ENCODE measurements at regions not wholly inside any gene's neighbourhood (a gene's known extent, or its start where the extent isn't known, plus 50 kb on each side); places are given as distances from the start of the nearest gene placed in this dataset.
"Not testable (repeated sequence)": the region's sequence is repeated elsewhere in the genome, so short reads cannot be mapped to it uniquely, and the experiment has no call there.

DNA sequence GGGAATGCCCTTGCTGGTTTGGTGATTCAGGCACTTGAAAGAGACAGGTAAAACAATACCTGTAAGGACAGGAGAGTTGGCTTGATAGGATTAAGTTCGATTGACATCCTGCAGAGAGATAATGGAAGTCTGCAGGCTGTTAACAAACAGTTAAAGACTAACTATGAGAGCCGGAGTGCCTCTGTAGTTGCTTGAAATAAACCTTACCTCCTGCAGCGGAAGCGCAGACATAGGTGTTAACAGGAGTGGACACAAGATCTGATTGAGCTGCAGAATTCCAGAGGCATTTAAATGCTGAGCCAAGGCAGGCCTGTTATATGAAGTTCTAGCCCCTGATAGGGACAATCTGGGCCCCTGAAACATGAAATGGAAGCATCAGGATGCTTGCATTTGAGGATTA, 416.7 kb upstream of the MAOA start:
- DNase-seq = no peak

DNA sequence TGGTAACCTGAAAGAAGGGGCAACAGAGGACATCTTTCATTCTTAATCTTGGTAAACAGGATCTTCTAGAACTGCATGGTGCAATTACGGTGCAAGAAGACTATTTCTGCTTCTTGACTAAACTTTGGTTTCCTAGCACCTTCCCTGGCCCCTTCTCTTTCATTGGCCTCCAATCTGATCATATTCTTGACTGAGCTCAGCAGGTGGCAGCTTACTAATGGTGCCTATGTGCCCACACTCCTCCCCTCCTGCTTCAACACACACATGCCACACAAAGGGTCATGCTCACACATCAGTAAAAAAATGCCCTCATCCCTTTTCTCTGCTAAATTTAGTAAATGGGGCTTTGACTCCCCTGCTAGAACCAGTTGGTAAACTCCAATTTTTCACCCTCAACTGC, 400.5 kb upstream of the MAOA start:
- no peak for DNase-seq

DNA sequence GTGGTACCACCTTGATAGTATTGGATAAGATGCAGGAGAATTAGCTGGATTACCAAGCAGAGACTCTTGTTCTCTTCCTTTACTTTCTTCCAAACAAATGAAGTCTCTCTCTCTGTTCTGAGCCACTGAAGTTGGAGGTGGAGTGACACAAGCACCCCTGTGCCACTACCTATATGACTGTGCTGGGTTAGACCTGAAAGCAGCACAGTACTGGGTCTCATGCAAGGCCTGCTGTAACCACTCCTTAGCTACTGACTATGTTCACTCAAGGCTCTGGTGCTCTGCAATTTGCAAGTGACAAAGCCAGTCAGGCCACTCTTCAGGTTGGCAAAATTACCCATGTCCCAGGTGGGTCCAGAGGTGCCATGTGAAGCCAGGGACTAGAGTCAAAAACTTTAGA, 389.6 kb upstream of the MAOA start:
- no peak for DNase-seq

DNA sequence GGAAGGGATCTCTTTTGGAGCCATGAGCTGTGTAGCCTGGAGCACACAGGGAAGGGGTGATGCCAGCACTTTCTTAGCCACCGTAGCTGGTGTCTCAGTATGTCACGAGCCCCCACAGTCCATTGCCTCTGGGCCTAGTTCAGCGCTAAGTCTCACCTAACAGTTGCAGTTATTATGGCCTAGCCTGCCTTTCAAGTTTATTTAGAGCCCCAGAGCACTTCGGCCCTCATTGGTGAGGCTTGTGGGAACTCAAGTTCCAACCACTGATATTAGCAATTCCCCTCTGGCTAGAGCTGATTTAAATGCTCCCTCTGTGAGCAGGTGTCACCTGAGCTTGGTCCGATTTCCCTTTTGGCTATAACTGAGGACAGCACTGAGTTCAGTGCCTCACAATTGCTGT, 388.4 kb upstream of the MAOA start:
- DNase-seq = no peak

DNA sequence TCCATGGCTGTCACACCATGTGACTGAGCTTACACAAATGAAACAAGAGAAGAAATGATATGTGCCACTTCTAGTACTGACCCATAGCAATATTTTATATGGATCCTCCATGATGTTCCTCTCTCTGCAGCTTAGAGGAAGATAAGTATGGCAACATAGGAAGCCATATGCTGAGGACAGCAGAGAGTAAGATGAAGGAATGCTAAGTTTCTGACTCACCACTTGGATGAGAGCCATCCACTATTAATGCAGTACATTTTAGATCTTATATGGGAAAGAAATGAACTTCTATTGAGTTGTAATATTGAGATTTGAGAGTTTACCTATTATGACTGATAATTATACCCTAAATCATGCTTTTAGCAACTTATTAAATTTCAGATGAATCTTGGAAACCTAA, 386.9 kb upstream of the MAOA start:
- DNase-seq = no peak

- DNase-seq = no peak
Observed at GRCh38 chrX:43277879-43278278, 378.2 kb upstream of the MAOA start.

GRCh38 chrX:43278440-43278839, 377.7 kb upstream of the MAOA start:
- DNase-seq = no peak

DNA sequence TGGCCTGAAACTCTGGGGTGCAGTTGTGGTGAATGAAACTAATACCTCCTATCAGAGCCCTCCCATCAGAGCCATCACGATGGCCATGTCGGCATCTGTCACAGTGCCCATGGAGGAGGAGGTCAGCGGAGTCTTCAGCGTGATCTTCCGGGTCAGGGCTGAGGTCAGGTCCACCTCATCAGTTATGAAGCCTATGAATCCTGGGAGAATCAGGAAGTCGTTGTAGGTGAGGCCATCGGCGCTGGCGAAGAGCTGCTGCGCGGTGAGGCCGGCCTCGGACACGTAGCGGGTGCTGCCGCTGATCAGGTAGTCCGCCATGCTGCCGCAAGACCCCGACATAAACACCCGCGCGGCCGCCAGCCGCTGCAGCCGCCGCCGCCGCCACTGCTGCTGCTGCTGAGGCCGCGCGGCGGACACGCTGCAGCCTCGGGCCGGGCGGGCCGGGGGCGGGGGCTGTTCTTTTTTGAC, 376.7 kb upstream of the MAOA start:
- DNase-seq = no peak

- DNase-seq = no peak
Observed at GRCh38 chrX:43283187-43283586, 372.9 kb upstream of the MAOA start.

DNA sequence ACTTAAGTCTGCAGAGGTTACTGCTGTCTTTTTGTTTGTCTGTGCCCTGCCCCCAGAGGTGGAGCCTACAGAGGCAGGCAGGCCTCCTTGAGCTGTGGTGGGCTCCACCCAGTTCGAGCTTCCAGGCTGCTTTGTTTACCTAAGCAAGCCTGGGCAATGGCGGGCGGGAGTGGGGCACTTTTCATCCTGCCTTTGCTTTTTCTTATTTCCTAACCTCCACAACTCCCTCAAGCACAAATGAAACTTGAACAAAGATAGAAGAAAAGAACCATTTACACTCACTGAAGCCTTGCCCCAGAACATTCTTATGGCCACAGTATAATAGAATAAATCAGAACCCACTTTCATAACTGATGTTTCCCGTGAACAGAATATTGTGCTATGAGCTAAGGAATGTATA, 344.5 kb upstream of the MAOA start:
- not testable (repeated sequence) for DNase-seq

DNA sequence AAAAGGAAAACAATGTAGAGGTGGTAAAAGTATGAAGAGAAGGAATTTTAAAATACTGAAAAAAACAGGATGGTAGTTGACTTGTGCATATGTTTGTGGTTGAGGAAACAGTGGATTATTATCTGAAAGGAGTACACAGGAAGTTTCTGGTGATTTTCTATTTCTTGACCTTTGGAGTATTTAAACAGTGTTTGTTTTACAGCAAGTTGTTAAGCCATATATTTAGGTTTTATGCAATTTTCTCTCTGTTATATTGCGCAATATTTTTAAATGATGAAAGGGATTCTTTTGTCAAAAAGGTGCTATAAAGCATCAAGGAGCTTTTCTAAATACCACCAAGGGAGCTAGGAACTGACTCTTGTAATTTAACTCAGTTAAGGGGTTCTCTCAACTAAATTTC, 343.1 kb upstream of the MAOA start:
- DNase-seq = no peak

GRCh38 chrX:43314525-43314924, 341.6 kb upstream of the MAOA start:
- no peak for DNase-seq

DNA sequence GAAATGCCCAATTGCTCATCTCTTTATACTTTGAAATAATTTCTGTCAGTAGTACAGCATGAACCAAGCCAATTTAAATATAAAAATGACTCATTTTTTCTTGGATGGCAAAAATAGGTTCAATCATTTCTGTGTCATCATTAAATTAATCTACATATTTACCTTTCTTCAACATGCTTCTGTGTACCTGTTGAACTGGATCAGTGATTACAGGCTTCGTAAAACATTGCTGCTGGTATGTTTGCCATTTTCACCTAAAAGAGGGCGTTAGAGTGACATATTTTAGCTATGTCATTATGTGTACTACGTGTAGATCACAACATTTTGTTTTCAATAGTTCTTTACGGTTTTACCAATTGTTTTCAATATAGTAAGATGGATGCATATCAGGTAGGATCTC, 340.5 kb upstream of the MAOA start:
- DNase-seq = no peak

DNA sequence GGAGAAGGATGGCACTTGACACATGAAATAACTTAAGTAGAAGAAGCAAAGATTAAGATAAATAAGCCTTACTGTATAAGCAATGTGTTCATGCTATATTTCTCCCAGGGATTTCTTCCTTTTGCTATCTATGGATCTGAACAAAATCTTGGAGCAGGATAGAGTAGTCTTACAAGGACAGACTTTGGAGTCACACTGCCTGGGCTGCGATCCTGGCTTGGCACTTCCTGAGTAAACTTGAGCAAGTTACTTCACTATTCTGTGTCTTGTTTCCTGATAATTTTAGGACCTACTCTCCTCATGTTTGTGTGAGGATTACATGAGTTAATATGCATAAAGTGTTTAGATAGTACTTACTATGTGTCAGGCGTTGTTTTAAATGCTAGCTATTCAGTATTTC, 340.0 kb upstream of the MAOA start:
- no peak for DNase-seq

DNA sequence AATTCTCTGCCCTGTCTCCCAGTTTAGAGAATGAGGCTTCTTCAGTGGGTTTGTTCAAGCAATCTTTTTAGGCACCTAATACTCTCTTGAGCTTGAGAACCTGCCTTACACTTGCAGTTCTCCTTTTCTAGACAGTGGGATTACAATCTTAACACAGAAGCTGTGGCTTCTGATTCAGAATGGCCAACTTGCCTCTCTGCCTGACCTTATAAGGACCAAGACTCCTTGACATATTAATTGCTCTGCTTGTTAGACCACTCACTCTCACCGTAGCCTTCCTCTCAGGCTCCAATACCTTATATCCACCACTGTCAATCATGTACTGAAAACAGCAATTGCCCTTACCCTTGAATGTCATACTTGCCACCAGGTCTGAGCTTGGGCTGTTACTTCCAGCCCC, 338.7 kb upstream of the MAOA start:
- no peak for DNase-seq

GRCh38 chrX:43328358-43328946, 327.6 kb upstream of the MAOA start:
- no peak for DNase-seq

- DNase-seq = no peak
Observed at GRCh38 chrX:43333543-43333942, 322.6 kb upstream of the MAOA start.

DNA sequence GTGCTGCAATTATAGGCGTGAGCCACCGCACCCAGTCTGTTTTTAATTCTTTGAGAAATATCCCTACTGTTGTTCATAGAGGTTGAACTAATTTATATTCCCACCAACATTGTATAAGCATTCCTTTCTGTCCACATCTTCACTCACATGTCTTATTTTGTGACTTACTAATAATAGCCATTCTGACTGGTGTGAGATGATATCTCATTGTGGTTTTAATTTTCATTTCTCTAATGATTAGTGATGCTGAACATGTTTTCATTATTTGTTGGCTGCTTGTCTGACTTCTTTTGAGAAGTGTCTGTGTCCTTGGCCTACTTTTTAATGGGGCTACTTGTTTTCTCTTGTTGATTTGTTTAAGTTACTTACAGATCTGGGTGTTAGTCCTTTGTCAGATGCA, 310.9 kb upstream of the MAOA start:
- DNase-seq = no peak

- DNase-seq = no peak
Observed at GRCh38 chrX:43349363-43349762, 306.7 kb upstream of the MAOA start.

DNA sequence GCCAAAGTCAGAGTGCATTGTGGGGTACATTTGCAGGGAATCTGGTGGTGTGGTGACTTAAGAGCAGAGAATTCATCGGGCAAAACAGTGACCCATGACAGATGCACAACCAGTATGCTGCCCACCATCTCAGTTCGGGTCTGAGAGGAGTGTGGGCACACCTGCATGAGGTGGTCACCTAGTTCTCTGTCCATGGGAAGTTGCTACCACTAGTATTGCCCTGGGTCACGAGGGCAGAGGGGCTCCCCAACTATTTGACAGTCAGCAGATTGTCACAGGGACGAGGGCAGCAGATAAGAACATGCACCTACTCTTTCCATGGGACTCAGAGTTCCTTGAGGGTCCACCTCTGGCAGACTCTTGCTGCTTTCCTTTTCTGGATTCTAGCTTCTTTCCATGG, 305.2 kb upstream of the MAOA start:
- no peak for DNase-seq

DNA sequence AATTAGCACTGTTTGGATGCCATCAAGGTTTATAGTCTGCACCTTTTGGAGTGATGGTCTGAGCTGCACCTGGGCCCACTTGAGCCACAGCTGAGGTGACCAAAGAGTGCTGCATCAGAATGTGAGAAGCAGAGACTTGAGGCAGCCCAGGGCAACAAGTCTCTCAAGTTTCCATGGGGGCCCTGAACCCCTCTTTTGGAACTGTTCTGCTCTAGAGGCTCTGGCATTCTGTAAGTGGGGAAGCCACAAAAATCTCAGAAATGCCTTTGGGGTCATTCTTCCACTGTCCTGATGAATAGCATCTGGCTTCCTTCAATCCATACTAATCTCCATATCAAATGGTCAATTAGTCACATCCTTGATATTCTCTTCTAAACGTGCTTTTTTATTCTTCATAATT, 298.4 kb upstream of the MAOA start:
- DNase-seq = no peak

DNA sequence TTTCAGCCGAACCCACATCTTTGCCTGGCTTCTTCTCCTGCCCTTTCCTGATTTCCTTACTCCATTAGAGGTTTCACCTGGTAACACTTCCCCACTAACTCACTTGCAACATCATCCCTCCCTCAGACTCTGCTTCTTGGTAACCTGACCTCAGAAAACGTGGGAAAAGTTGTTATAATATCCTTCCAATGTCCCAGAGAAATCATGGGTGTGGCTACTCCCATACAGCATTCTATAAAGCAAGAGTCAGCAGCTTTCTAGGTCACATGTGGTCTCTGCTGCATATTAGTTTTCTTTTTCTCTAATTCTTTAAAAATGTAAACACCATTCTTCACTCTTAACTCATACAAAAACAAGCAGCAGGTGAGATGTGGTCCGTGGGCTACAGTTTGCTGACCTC, 283.1 kb upstream of the MAOA start:
- DNase-seq = no peak

- no peak for DNase-seq
Observed at GRCh38 chrX:43375136-43375535, 281.0 kb upstream of the MAOA start.

DNA sequence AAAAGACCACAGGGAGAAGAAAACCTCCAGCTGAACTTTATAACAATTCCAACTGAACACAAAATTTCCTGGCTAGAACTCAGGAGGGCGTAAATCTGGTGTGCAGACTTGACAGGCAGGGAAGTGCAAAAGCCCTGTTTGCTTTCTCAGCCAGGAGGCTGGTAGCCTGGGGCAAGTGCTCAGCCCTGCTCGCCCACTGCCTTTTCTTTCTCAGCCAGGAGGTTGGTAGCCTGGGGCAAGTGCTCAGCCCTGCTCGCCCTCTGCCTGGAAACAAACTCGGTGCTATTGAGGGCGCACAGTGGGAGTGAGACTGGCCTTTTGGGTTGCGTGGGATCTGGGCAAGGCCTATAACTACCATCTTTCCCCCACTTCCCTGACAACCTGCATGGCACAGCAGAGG, 275.4 kb upstream of the MAOA start:
- DNase-seq = no peak

DNA sequence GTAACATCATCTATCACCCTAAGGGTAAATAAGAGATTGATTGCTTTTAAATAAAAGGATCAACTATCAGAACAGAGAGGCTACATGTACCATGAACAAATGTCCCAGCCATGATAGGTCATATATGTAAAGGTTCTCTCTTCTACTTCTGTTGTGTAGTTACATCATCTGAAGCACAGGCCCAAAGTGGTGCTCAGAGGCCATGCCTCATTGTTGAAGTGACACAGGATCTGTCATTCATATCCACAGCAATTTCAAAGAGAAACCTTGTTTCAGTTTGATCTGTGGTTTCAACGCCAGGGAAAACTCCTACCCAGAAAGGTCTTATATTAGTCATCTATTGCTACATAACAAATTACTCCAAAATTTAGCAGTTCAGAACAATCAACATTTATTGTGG, 269.2 kb upstream of the MAOA start:
- no peak for DNase-seq

DNA sequence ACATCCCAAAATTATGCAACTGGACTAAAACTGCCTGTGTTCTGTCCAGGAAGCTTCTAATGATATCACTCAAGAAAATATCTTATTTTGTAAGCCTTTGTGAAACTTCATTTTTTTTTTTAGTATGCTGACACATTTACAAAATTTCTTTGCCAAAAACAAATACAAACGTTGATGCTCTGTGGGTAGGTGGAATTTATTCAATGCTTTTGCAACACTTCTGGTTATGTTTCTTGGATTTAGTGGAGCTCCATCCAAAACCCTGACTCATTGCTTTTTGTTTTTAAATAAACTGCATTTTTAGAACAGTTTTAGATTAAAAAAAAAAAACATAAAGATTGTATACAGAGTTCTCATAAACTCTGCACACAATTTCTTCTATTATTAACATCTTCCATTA, 250.9 kb upstream of the MAOA start:
- DNase-seq = no peak
